ENCODE measurements at regions not wholly inside any gene's neighbourhood (a gene's known extent, or its start where the extent isn't known, plus 50 kb on each side); places are given as distances from the start of the nearest gene placed in this dataset.

DNA sequence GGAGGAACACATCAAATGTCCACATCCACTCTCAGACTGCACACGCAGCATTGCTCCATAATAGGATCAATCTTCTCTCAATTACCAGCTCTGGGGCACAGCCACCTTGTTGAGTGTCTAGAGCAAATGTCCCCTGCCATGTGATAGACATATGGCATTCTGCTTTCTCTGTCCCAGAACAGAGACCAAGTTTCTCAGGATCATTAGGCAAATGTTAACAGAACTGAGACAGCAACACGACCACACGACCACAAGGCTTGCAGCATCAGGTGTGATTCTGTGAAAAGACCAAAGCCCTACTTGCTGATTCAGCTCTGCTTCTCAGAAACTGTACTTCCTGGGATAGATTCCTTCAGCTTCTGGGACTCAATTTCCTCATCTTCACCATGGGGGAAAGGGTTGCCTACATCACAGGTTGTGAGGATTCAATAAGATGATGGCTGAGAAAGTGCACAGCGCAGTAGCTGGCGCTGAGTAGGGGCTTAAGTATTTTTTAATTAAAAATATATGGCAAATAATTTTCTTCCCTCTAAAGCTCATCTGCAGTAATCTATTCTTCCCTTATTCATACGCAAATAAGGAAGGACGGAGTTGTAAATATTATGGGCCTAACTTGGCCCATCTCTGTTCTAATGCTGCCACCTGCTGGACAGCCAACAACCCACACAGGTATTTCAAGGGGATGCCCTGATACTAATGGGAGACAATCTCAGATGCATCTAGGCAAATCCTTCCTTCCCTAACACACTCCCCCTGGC is 54.3 kb upstream of the USP47 start:
- TF ChIP-seq OSR1 (CRISPR knock-in tag; IDR thresholded peaks at IDR 0.05) (no peak), ZNF70 (CRISPR knock-in tag; IDR thresholded peaks at IDR 0.05) (no peak), TOX (CRISPR knock-in tag; IDR thresholded peaks at IDR 0.05; ENCODE audit: borderline replicate concordance) (no peak), ZNF8 (CRISPR knock-in tag; IDR thresholded peaks at IDR 0.05) (no peak), GLIS3 (CRISPR knock-in tag; IDR thresholded peaks at IDR 0.05) (no peak), ISL1 (CRISPR knock-in tag; IDR thresholded peaks at IDR 0.05) (no peak), ARNTL (CRISPR knock-in tag; IDR thresholded peaks at IDR 0.05; ENCODE audit: borderline replicate concordance, low read depth) (no peak), RARB (CRISPR knock-in tag; IDR thresholded peaks at IDR 0.05) (no peak), ESRRG (CRISPR knock-in tag; IDR thresholded peaks at IDR 0.05) (no peak)
- TF ChIP-seq, protein P1, sequence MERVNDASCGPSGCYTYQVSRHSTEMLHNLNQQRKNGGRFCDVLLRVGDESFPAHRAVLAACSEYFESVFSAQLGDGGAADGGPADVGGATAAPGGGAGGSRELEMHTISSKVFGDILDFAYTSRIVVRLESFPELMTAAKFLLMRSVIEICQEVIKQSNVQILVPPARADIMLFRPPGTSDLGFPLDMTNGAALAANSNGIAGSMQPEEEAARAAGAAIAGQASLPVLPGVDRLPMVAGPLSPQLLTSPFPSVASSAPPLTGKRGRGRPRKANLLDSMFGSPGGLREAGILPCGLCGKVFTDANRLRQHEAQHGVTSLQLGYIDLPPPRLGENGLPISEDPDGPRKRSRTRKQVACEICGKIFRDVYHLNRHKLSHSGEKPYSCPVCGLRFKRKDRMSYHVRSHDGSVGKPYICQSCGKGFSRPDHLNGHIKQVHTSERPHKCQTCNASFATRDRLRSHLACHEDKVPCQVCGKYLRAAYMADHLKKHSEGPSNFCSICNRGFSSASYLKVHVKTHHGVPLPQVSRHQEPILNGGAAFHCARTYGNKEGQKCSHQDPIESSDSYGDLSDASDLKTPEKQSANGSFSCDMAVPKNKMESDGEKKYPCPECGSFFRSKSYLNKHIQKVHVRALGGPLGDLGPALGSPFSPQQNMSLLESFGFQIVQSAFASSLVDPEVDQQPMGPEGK (CRISPR knock-in tag; IDR thresholded peaks at IDR 0.05; ENCODE audit: borderline replicate concordance) = no peak
- TF ChIP-seq, protein P2, sequence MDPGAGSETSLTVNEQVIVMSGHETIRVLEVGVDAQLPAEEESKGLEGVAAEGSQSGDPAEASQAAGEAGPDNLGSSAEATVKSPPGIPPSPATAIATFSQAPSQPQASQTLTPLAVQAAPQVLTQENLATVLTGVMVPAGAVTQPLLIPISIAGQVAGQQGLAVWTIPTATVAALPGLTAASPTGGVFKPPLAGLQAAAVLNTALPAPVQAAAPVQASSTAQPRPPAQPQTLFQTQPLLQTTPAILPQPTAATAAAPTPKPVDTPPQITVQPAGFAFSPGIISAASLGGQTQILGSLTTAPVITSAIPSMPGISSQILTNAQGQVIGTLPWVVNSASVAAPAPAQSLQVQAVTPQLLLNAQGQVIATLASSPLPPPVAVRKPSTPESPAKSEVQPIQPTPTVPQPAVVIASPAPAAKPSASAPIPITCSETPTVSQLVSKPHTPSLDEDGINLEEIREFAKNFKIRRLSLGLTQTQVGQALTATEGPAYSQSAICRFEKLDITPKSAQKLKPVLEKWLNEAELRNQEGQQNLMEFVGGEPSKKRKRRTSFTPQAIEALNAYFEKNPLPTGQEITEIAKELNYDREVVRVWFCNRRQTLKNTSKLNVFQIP (CRISPR knock-in tag; IDR thresholded peaks at IDR 0.05; ENCODE audit: borderline replicate concordance, low read depth) = no peak
